HG02973 (cell line): ENCODE measurements at regions not wholly inside any gene's neighbourhood (a gene's known extent, or its start where the extent isn't known, plus 50 kb on each side); places are given as distances from the start of the nearest gene placed in this dataset.

Experiments used
- ATAC-seq: cut with Tn5 transposase; IDR thresholded peaks from one replicate; pipeline ENCODE4 v1.9.1; 2021; ENCODE audit warnings: moderate library complexity; ENCODE audit not compliant: unreplicated experiment

DNA sequence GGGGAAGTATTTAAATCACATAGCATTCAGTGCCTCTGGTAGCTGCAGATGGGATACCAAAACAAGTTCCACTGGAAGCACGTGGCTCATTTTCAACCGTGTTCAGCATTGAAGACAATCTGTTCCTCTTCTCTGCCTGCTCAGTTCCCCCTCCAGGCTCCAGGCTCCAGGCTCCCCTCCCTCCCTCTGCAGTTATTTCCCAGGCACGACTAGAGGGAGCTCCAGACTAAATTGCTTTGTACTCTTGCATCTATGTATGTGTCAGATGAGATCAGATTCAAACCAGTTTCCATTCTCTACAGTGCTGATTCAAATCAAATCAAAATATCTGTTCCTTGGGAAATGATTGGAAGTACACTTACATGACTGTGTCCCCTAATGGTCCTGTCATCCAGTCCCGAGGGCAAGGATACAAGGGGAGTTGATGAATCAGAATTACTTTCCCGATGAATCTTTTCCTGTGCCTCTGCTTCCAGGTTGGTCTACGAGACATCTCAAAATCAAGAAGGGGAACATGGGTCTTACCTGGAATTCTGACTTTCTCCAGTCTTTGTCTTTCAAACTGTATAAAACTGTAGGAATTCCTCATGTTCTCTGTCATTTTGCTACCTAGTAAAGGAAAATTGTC is 600.5 kb downstream of the EDEM1 start:
- no peak for ATAC-seq

GRCh38 chr3:5788496-5788895 is 601.0 kb downstream of the EDEM1 start:
- ATAC-seq, result no peak

DNA sequence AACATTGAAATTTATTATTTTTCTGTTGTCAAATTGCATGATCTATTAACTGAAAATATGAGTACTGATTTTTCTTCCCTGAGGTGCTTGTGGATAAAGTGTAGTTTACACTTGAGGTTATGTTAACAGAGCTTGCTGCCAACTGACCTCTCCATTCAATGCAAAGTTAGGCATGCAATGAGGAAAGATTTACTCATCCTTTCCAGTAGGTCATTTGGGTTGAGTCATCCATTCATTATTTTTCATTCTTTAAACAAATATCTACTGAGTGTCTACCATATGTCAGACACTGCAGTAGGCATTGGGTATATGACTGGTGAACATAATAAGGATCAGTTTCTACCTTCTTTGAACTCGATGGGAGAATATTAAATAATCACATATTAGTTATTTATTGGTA is 604.1 kb downstream of the EDEM1 start:
- ATAC-seq, result no peak

DNA sequence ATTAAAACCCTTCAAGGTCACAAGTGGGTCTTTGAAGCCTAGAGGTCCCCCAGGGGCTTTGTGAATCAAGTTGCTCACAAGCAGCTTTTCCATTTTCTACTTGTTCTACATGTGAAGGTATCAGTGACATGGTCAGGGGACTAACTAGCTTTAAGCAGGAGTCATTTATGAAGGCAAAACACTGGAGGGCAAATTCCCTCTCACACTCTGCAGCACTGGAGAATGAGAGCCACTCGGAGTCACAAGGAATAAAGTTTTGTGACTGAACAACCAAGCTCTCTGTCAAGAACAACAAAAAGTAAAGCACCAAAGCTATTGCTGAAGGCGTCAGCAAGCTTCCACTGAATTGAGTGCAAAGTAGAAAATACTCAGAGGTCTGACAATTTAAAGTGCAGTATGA is 609.0 kb downstream of the EDEM1 start:
- ATAC-seq, result no peak

GRCh38 chr3:5798809-5799208 is 611.3 kb downstream of the EDEM1 start:
- ATAC-seq, result no peak

- ATAC-seq, result no peak
Observed at GRCh38 chr3:5799398-5799797, 611.9 kb downstream of the EDEM1 start.

DNA sequence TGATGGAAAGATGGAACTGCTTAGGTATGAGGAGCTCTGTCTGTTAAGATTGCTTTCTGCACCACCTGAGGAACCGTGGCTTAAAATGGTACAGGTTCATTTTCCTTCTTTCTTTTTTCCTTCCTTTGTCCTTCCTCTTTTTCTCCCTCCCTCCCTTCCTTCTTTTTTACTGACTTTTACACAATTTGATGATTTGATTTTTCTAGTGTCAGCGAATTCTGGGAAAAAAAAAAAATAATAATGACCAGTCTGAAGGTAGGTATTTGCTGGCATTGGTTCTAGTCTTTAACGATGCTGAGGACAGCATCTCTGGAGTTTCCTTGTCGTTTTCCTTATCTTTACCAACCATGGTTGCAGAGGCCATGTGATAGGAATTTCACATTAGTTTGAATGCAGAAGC is 613.5 kb downstream of the EDEM1 start:
- no peak for ATAC-seq

DNA sequence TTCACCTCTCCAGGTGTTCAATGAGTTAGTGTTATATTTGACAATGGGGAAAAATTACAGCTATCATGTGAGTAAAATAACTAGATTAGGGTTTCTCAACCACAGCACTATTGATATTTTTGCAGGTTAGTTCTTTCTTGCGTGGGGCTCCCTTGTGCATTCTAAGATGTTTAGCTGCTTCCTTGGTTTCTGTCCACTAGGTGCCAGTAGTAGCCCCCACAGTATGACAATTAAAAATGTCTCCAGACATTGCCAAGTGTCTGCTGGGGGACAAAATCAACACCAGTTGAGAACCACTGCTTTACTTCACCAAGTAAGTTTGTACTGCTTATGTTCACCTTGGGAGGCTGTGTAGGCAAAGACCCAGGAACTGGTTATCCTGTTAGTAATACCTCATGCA is 618.7 kb downstream of the EDEM1 start:
- ATAC-seq, result no peak

DNA sequence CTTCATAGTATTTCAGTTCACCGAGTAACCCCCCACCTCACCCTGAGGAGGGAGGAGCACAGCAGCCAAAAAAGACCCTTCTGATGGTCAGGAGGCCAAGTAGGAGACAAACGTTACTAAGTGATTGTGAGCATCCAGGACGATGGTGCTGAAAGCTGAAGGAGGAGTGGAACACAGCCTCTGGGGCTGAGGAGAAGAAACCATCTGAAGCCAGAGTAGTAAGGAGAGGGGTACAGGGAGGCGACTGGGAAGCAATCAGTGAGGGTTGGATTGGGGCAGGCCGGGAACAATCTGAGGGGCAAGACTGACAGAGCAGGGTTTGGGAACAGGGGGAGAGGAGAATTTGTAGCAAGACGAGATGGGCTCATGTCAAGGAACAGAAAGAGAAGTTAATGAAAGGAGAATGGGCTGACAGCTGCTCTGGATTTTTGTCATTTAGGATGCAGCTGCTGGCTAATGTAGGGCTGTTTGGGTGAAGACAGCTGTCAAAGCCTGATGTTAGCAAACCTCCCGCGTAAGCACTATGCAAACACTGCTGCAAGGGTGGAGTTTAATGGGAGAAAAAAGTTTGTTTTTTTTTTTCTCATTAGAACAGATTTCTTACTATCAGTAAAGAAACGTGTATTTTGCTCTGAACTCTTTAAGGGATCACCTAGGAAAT is 622.2 kb downstream of the EDEM1 start:
- ATAC-seq, result no peak

DNA sequence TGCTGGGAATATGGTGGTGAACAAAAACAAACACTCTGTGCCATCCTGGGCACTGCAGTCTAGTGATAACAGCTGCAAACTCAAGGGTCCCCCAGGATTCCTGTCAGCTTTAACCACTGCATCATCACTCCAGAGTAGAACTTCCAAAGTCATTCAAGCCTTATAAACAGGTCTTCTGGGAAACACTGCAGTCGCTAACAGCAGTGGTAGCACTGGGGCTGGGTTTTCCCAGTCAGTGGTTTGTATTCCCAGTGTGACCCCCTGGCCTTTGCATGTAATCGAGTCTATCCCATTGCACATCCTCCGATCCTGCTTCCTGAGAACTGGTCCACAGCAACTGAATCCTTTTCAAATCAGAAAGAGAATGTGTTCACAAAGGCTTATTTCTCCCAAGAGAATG is 623.5 kb downstream of the EDEM1 start:
- no peak for ATAC-seq

GRCh38 chr3:5813521-5813920 is 626.0 kb downstream of the EDEM1 start:
- no peak for ATAC-seq

DNA sequence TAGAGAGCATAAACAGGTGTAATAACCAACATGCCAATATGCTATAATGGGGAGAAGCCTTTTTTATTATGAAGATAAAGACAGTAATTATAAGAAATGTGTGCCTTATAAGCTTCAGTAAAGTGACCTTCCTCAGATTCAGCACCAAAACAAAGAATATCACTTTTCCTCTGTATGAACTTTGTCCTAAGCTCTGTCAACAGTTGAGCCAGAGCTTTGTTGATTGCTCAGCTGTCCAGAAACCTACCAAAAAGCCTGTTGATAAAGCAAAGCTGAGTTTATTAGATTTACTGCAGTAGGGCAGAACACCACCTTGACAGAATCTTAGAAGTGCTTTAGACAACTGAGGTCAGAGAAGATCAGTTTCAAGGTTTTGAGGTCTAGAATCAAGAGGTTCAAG is 635.3 kb downstream of the EDEM1 start:
- no peak for ATAC-seq

- no peak for ATAC-seq
Observed at GRCh38 chr3:5826467-5826866, 639.0 kb downstream of the EDEM1 start.

GRCh38 chr3:5828251-5828650 is 640.7 kb downstream of the EDEM1 start:
- ATAC-seq, result no peak

DNA sequence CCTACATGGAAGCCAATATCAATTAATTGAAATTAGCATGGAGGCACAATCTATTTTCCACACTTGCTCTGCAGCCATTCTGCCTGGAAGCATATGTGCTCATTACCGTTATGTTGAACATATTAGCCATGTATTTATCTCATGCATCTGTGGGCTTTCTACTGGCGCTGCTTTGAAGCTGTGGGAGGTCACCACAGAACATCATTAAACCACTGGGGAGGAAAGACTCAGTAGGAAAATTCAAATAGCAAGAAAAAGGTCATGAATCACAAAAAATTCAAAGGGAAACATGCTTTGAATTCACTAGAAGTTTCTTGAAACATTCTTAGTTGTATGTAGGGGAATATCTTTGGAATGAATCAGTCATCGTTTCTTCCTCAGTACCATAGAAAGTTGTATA is 652.5 kb downstream of the EDEM1 start:
- ATAC-seq, result no peak

DNA sequence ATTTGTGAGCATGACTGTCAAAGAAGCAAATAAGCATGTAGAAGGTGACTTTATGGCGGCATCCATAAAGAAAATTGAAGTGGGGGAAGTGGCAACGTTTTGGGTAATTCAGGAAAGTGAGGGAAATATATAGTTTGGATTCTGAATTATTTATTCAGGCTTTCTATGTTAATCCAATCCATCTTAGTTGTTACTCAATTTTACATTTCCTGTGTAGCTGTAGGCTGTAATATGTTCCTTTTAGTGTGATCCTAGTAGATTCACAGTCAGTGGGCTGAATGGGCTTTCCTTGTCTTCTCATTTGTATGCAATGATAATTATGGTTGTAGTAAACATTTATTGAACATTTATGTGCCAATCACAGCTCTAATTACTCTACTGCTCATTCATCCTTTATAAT is 654.1 kb downstream of the EDEM1 start:
- ATAC-seq, result no peak

GRCh38 chr3:5846261-5846660 is 658.8 kb downstream of the EDEM1 start:
- ATAC-seq, result no peak

GRCh38 chr3:5861151-5861550 is 673.6 kb downstream of the EDEM1 start:
- no peak for ATAC-seq

DNA sequence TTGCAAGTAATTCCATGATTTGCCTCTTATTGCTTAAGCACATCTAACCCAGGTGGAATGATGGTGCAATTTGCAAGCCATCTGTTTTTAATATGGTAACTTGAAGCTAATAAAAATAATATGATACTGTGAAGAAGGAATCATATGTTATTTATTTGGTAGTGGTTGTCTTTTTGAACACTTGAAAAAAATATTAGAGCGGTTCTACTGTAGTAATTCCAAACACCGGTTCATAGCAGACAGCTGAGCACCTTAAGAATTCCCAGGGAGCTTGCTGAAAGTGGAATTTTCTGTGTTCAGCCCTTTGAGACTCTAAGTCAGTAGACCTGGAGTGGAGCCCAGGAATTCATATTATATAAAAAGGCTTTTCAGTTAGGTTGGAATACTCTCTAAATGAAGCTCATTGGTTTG is 687.4 kb downstream of the EDEM1 start:
- ATAC-seq, result no peak

DNA sequence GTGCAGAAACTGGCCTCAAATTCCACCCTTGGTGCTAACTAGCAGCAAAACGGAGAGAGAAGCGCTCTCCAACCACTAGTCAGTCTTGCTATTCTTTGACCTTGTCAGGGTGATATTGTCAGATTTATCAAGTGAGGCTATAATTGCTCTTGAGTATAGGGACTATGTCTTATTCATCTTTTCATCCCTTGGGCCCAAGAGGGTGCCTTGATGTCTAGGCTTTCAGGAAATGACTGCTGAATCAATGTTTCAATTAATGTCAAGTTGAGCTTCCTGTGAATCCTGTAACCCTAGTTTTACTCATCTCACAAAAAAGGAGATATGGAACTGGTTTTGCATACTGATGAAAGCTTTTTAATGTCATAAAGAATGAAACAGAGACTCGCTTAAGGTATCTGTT is 701.3 kb downstream of the EDEM1 start:
- no peak for ATAC-seq

- ATAC-seq, result no peak
Observed at GRCh38 chr3:5889374-5889773, 701.9 kb downstream of the EDEM1 start.

GRCh38 chr3:5891711-5892110 is 704.2 kb downstream of the EDEM1 start:
- ATAC-seq, result no peak

DNA sequence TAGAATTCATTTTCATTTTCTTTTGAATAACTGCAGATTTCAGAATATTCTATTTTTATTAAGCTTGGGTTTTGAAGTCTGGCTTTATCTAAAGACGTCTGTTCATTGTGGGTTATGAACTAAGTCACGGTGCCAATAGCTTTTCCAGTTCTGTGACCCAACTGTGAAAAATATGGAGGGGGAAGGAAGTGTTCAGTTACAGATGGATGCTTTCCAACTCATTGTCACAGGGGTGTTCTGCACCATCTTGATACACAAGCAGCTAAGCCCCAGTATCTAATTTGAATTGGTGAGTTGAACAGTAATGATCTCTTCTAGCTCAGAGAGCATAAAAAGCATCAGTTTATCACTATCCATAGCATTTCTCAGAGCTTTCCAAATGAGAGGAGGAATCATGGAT is 710.6 kb downstream of the EDEM1 start:
- no peak for ATAC-seq
